ENCODE measurements at regions not wholly inside any gene's neighbourhood (a gene's known extent, or its start where the extent isn't known, plus 50 kb on each side); places are given as distances from the start of the nearest gene placed in this dataset.

DNA sequence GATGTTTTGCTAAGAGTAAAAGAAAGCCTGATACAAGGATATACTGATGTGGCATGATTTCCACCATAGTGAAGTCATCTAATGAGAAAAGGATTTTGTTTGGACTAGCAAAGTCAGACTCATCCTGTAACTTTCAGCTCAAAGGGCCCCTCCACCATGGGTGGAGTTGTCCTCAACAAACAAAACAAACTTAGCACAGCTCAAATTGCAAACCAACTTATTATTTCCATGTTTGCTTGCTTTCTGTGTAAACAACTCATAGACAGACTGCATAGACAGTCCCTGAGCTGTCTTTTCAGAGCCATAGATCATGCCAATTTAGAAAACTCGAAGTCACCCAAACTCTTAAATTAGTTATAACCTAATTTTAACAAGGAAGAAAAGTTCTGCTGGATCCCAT is 69.4 kb upstream of the VAV3 start:
- no peak for TF ChIP-seq TCF4 (CRISPR knock-in tag; IDR thresholded peaks at IDR 0.05; ENCODE audit: borderline replicate concordance)
- TF ChIP-seq ESRRG (CRISPR knock-in tag; IDR thresholded peaks at IDR 0.05) = no peak
- TF ChIP-seq ZFP3 (CRISPR knock-in tag; IDR thresholded peaks at IDR 0.05) = no peak
- TF ChIP-seq, protein P1, sequence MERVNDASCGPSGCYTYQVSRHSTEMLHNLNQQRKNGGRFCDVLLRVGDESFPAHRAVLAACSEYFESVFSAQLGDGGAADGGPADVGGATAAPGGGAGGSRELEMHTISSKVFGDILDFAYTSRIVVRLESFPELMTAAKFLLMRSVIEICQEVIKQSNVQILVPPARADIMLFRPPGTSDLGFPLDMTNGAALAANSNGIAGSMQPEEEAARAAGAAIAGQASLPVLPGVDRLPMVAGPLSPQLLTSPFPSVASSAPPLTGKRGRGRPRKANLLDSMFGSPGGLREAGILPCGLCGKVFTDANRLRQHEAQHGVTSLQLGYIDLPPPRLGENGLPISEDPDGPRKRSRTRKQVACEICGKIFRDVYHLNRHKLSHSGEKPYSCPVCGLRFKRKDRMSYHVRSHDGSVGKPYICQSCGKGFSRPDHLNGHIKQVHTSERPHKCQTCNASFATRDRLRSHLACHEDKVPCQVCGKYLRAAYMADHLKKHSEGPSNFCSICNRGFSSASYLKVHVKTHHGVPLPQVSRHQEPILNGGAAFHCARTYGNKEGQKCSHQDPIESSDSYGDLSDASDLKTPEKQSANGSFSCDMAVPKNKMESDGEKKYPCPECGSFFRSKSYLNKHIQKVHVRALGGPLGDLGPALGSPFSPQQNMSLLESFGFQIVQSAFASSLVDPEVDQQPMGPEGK (CRISPR knock-in tag; IDR thresholded peaks at IDR 0.05; ENCODE audit: borderline replicate concordance) = no peak
- TF ChIP-seq GLIS3 (CRISPR knock-in tag; IDR thresholded peaks at IDR 0.05) = no peak
- TF ChIP-seq ARNTL (CRISPR knock-in tag; IDR thresholded peaks at IDR 0.05; ENCODE audit: borderline replicate concordance, low read depth) = no peak
- no peak for TF ChIP-seq ZNF8 (CRISPR knock-in tag; IDR thresholded peaks at IDR 0.05)

Measured in SK-N-SH treated with all-trans-retinoic acid at 6 μM for 48 hours (cell line).